Endodermal cell (in vitro differentiated cells): ENCODE measurements at regions not wholly inside any gene's neighbourhood (a gene's known extent, or its start where the extent isn't known, plus 50 kb on each side); places are given as distances from the start of the nearest gene placed in this dataset.

Experiments
- DNase-seq: peaks from one replicate; pipeline ENCODE4 v3.0.0-alpha.2; 2017
- H3K27ac ChIP-seq: 2 replicates; pipeline ENCODE4 v1.5.1; 2013; ENCODE audit warnings: mild to moderate bottlenecking, low read depth, low read length, moderate library complexity
- H3K27me3 ChIP-seq: 2 replicates; pipeline ENCODE4 v1.6.1; 2013; ENCODE audit warnings: mild to moderate bottlenecking, low read length, moderate library complexity; ENCODE audit not compliant: insufficient read depth, control insufficient read depth, poor library complexity, severe bottlenecking
- H3K36me3 ChIP-seq: 2 replicates; pipeline ENCODE4 v1.7.0; 2013; ENCODE audit warnings: mild to moderate bottlenecking, low read length, moderate library complexity; ENCODE audit not compliant: control insufficient read depth, insufficient read depth
- H3K4me1 ChIP-seq: one replicate; pipeline ENCODE4 v1.7.0; 2013; ENCODE audit warnings: low read length; ENCODE audit not compliant: control insufficient read depth, insufficient read depth
- H3K4me3 ChIP-seq: 2 replicates; pipeline ENCODE4 v1.5.1; 2013; ENCODE audit warnings: mild to moderate bottlenecking, low read length, moderate library complexity
- H3K9ac ChIP-seq: 2 replicates; pipeline ENCODE4 v1.6.1; 2013; ENCODE audit warnings: mild to moderate bottlenecking, low read length, moderate library complexity; ENCODE audit not compliant: poor library complexity, severe bottlenecking; ENCODE audit errors: extremely low read depth
- H3K9me3 ChIP-seq: 2 replicates; pipeline ENCODE4 v1.6.1; 2013; ENCODE audit warnings: mild to moderate bottlenecking, low read length, moderate library complexity; ENCODE audit not compliant: control insufficient read depth
- H3K27ac Mint-ChIP-seq: 2 replicates; pipeline ENCODE4 v1.8.0; 2020; ENCODE audit warnings: mixed read lengths
- H3K27me3 Mint-ChIP-seq: 2 replicates; pipeline ENCODE4 v1.8.0; 2021; ENCODE audit warnings: mild to moderate bottlenecking, mixed read lengths; ENCODE audit not compliant: insufficient read depth
- H3K36me3 Mint-ChIP-seq: 2 replicates; pipeline ENCODE4 v1.8.0; 2020; ENCODE audit warnings: low read depth, mixed read lengths
- H3K4me1 Mint-ChIP-seq: 2 replicates; pipeline ENCODE4 v1.8.0; 2020; ENCODE audit warnings: mixed read lengths
- H3K4me3 Mint-ChIP-seq: 2 replicates; pipeline ENCODE4 v1.8.0; 2020; ENCODE audit warnings: mild to moderate bottlenecking, moderate library complexity, mixed read lengths
- H3K9me3 Mint-ChIP-seq: 2 replicates; pipeline ENCODE4 v1.8.0; 2020; ENCODE audit warnings: mild to moderate bottlenecking, mixed read lengths
- WGBS, 2 experiments: methylation state at CpG; one replicate each; pipeline versions ENCODE4 v1.1.5 to v1.1.7; 2013; ENCODE audit warnings: missing lambda C conversion rate in 2 of 2, mixed read lengths in 1 of 2; ENCODE audit not compliant: insufficient coverage in 1 of 2, insufficient read length in 1 of 2; 5-methylcytosine and 5-hydroxymethylcytosine counted together
- TF ChIP-seq, protein P1 (sequence below): fragments of 200-600 bp; sonication (generic); conservative IDR thresholded peaks from 2 replicates; pipeline ENCODE4 v1.5.0; 2021; ENCODE audit warnings: antibody characterized with exemption, mild to moderate bottlenecking

DNA sequence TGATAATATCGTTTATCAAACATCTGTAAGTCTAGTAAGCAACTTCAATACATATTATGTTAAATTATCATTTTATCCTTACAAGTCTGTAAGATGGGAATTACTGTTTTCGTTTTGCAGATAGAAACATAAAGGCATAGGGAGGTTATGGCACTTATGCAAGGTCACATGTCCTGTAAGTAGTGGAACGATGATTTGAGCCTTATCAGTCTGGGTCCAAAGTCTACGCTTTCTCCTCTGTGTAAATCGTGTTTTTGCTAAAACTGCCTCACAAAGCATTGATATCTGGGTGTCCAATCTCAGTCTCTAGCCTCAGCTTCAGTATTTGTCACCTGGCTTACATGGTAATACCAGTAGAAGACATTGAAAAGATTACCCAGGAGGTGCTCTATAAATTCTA is 174.9 kb upstream of the RASSF8 start:
- H3K27me3 ChIP-seq: no peaks in the 10 kb centered on the region
- no peaks in the 10 kb centered on the region for H3K9me3 ChIP-seq
- no peak for DNase-seq
- H3K27ac Mint-ChIP-seq: no peak overlapping the region
- H3K4me1 Mint-ChIP-seq: peaks cover 10% of the 10 kb centered on the region
- no peak overlapping the region for H3K4me3 ChIP-seq
- no peaks in the 10 kb centered on the region for H3K36me3 ChIP-seq
- H3K4me1 ChIP-seq: peaks cover 3% of the 10 kb centered on the region
- no peak overlapping the region for H3K27ac ChIP-seq
- 87 to 98% methylated on average over 4 of the region's 5 CpGs for WGBS, 2 experiments
- no peaks in the 10 kb centered on the region for H3K27me3 Mint-ChIP-seq
- no peaks in the 10 kb centered on the region for H3K9me3 Mint-ChIP-seq
- H3K36me3 Mint-ChIP-seq: no peaks in the 10 kb centered on the region
- no peak overlapping the region for H3K4me3 Mint-ChIP-seq
- H3K9ac ChIP-seq: no peak overlapping the region
- TF ChIP-seq, protein P1, sequence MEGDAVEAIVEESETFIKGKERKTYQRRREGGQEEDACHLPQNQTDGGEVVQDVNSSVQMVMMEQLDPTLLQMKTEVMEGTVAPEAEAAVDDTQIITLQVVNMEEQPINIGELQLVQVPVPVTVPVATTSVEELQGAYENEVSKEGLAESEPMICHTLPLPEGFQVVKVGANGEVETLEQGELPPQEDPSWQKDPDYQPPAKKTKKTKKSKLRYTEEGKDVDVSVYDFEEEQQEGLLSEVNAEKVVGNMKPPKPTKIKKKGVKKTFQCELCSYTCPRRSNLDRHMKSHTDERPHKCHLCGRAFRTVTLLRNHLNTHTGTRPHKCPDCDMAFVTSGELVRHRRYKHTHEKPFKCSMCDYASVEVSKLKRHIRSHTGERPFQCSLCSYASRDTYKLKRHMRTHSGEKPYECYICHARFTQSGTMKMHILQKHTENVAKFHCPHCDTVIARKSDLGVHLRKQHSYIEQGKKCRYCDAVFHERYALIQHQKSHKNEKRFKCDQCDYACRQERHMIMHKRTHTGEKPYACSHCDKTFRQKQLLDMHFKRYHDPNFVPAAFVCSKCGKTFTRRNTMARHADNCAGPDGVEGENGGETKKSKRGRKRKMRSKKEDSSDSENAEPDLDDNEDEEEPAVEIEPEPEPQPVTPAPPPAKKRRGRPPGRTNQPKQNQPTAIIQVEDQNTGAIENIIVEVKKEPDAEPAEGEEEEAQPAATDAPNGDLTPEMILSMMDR: no peak

DNA sequence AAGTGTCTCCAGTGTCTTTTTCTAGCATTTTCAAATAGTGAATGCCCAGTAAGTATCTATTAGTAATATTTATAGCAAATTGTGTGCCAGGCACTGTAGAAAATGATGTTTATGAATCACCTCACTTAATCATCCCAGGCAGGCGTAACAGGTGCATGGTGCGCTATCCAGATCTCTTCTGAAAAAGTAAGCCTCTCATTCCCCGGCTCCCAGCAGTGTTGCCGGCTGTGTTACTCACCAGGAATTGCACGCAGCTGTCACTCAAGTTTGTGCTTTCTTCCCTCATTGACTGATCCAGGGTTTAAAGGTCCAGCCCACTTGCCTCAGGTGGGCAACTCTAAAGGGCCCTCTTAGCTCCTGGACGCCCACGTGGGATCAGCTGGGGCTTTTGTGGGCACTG is 173.8 kb upstream of the RASSF8 start:
- Histone ChIP-seq H3K4me3 (no peak overlapping the region), H3K27me3 (no peaks in the 10 kb centered on the region), H3K9ac (no peak overlapping the region), H3K27ac (no peak overlapping the region), H3K4me1 (peaks cover 3% of the 10 kb centered on the region), H3K36me3 (no peaks in the 10 kb centered on the region), H3K9me3 (no peaks in the 10 kb centered on the region)
- DNase-seq: no peak
- Mint-ChIP-seq H3K9me3 (no peaks in the 10 kb centered on the region), H3K4me3 (no peak overlapping the region), H3K4me1 (peaks cover 15% of the 10 kb centered on the region), H3K36me3 (no peaks in the 10 kb centered on the region), H3K27ac (no peak overlapping the region), H3K27me3 (no peaks in the 10 kb centered on the region)
- WGBS, 2 experiments: 83 to 91% methylated on average over 5 to 7 of the region's 7 CpGs
- TF ChIP-seq, protein P1: no peak

DNA sequence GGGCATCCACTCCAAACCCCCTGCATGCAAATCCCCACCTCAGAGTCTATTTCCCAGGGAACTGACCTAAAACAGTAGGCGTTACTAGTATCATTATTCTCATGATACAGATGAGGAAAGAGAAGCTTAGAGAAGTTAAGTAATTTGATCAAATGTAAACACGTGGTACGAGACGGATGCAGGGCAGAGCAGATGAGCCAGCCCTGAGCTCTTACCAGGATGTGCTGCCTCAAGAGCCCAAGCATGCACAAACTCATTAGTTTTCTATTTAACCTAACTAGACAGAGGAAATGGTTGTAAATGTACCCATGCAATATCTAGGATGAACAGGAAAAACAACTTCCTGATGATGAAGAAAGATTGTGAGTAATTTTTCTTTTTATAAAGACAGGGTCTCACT is 173.3 kb upstream of the RASSF8 start:
- Mint-ChIP-seq H3K27me3 (no peaks in the 10 kb centered on the region), H3K27ac (no peak overlapping the region), H3K9me3 (no peaks in the 10 kb centered on the region), H3K4me3 (no peak overlapping the region), H3K36me3 (no peaks in the 10 kb centered on the region), H3K4me1 (peaks cover 15% of the 10 kb centered on the region)
- DNase-seq: no peak
- Histone ChIP-seq H3K4me1 (peaks cover 3% of the 10 kb centered on the region), H3K27ac (no peak overlapping the region), H3K36me3 (no peaks in the 10 kb centered on the region), H3K9me3 (no peaks in the 10 kb centered on the region), H3K9ac (no peak overlapping the region), H3K27me3 (no peaks in the 10 kb centered on the region), H3K4me3 (no peak overlapping the region)
- WGBS, 2 experiments: 98 to 100% methylated on average over 4 of the region's 4 CpGs
- TF ChIP-seq, protein P1: no peak
